Activated CD8-positive, alpha-beta memory T cell treated with anti-CD3 and anti-CD28 coated beads for 24 hours (primary cell): ENCODE measurements at regions not wholly inside any gene's neighbourhood (a gene's known extent, or its start where the extent isn't known, plus 50 kb on each side); places are given as distances from the start of the nearest gene placed in this dataset.

Experiments
- DNase-seq: peaks from one replicate; pipeline ENCODE4 v3.0.0-alpha.2; 2020

- no peak for DNase-seq
These were observed 578.7 kb downstream of the BCOR start for GRCh38 chrX:39519030-39519488.

GRCh38 chrX:39519566-39520301, 578.0 kb downstream of the BCOR start:
- no peak for DNase-seq

GRCh38 chrX:39525758-39526157, 572.0 kb downstream of the BCOR start:
- DNase-seq: no peak

GRCh38 chrX:39527025-39527424, 570.7 kb downstream of the BCOR start:
- no peak for DNase-seq

GRCh38 chrX:39528161-39528916, 569.4 kb downstream of the BCOR start:
- DNase-seq: no peak

GRCh38 chrX:39532761-39533160, 565.0 kb downstream of the BCOR start:
- DNase-seq: no peak

- no peak for DNase-seq
These were observed 562.8 kb downstream of the BCOR start for GRCh38 chrX:39534949-39535348.

GRCh38 chrX:39536211-39536610, 561.5 kb downstream of the BCOR start:
- no peak for DNase-seq

- DNase-seq: no peak
These were observed 555.9 kb downstream of the BCOR start for GRCh38 chrX:39541881-39542280.

GRCh38 chrX:39542316-39542715, 555.4 kb downstream of the BCOR start:
- DNase-seq: no peak

GRCh38 chrX:39550795-39551361, 546.9 kb downstream of the BCOR start:
- DNase-seq: peak; percentile 53

GRCh38 chrX:39551762-39552161, 546.0 kb downstream of the BCOR start:
- no peak for DNase-seq

- DNase-seq: no peak
These were observed 542.3 kb downstream of the BCOR start for GRCh38 chrX:39555431-39555830.

GRCh38 chrX:39556056-39556455, 541.7 kb downstream of the BCOR start:
- DNase-seq: peak; percentile 37

- DNase-seq: no peak
These were observed 538.5 kb downstream of the BCOR start for GRCh38 chrX:39559229-39559628.

GRCh38 chrX:39560271-39560670, 537.5 kb downstream of the BCOR start:
- no peak for DNase-seq

GRCh38 chrX:39563178-39563577, 534.6 kb downstream of the BCOR start:
- DNase-seq: no peak

- no peak for DNase-seq
These were observed 533.0 kb downstream of the BCOR start for GRCh38 chrX:39564751-39565150.

- DNase-seq: no peak
These were observed 523.6 kb downstream of the BCOR start for GRCh38 chrX:39574178-39574577.

- no peak for DNase-seq
These were observed 521.5 kb downstream of the BCOR start for GRCh38 chrX:39576041-39576872.

GRCh38 chrX:39577206-39577984, 520.4 kb downstream of the BCOR start:
- no peak for DNase-seq
